ENCODE measurements at regions not wholly inside any gene's neighbourhood (a gene's known extent, or its start where the extent isn't known, plus 50 kb on each side); places are given as distances from the start of the nearest gene placed in this dataset.

DNA sequence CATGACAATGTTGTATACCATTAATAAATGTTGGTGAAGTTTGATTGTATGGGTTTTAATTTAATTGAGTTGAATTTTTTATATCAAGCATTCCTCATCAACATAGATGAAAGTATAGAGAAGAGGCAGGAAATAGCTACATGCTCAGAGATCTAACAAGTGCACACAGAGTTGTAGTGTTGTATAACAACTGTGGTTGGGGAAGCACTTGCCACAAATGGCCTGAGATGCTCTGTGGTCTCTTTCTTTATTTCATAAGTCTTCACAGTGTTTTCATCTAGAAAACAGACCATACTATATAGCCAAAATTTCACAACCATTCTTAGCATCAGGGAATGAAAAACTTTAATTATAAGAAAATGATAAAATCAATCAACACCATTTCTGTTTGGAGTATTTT lies 682.6 kb upstream of the NECTIN3 start:
- H3K9me3 ChIP-seq (ENCODE audit: control insufficient read depth in 4 of 4, low read length in 3 of 4) = no peaks in the 10 kb centered on the region
- H3K27me3 ChIP-seq (ENCODE audit: control insufficient read depth in 4 of 4, insufficient read depth in 4 of 4, low read length in 3 of 4) = no peaks in the 10 kb centered on the region
- H3K36me3 ChIP-seq (ENCODE audit: control insufficient read depth in 4 of 4, insufficient read depth in 3 of 4, low read depth in 1 of 4, low read length in 3 of 4) = no peaks in the 10 kb centered on the region
- no peak overlapping the region for H3K9ac ChIP-seq (ENCODE audit: low read depth in 1 of 2, low read length in 2 of 2)
- no peak overlapping the region for H3K27ac ChIP-seq (ENCODE audit: low read depth in 1 of 2, low read length in 2 of 2)
- no peak overlapping the region for H3K4me3 ChIP-seq (ENCODE audit: low read depth in 1 of 3, low read length in 3 of 3)
- DNase-seq (ENCODE audit: low spot score) = no peak
- TF ChIP-seq SP1 (IDR thresholded peaks at IDR 0.05) (no peak), HNF4A (conservative IDR thresholded peaks at IDR 0.05) (no peak), RAD21 (IDR thresholded peaks at IDR 0.05) (no peak), EGR1 (IDR thresholded peaks at IDR 0.05; ENCODE audit: low read depth in 2 of 2) (no peak), YY1 (IDR thresholded peaks at IDR 0.05) (no peak), FOXA1 (IDR thresholded peaks at IDR 0.05) (no peak), NR2F2 (IDR thresholded peaks at IDR 0.05) (no peak)
- TF ChIP-seq, protein P1, sequence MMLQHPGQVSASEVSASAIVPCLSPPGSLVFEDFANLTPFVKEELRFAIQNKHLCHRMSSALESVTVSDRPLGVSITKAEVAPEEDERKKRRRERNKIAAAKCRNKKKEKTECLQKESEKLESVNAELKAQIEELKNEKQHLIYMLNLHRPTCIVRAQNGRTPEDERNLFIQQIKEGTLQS (IDR thresholded peaks at IDR 0.05) = no peak
- no peaks in the 10 kb centered on the region for H3K4me1 ChIP-seq (ENCODE audit: control insufficient read depth in 4 of 4, insufficient read depth in 4 of 4, low read length in 3 of 4)

DNA sequence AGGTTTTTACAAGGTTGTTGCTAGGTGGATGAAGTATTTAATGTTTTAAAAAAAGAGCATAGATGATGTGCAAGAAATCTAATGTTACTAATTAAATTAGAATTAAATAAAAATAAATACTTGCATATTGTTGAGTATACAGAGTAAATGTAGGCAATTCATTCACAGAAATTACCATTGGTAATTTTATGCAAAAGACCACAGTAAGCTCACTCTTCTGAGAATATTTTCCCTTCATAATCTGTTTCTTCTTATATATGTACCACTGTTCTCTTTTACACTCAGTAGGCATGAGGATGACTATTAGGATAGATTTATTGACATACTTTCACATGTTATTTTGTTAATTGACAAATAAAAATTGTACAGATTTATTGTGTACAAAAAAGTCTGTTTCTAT lies 681.2 kb upstream of the NECTIN3 start:
- Histone ChIP-seq H3K9ac (ENCODE audit: low read depth in 1 of 2, low read length in 2 of 2) (no peak overlapping the region), H3K4me3 (ENCODE audit: low read depth in 1 of 3, low read length in 3 of 3) (no peak overlapping the region), H3K27ac (ENCODE audit: low read depth in 1 of 2, low read length in 2 of 2) (no peak overlapping the region), H3K9me3 (ENCODE audit: control insufficient read depth in 4 of 4, low read length in 3 of 4) (no peaks in the 10 kb centered on the region), H3K4me1 (ENCODE audit: control insufficient read depth in 4 of 4, insufficient read depth in 4 of 4, low read length in 3 of 4) (no peaks in the 10 kb centered on the region), H3K27me3 (ENCODE audit: control insufficient read depth in 4 of 4, insufficient read depth in 4 of 4, low read length in 3 of 4) (no peaks in the 10 kb centered on the region), H3K36me3 (ENCODE audit: control insufficient read depth in 4 of 4, insufficient read depth in 3 of 4, low read depth in 1 of 4, low read length in 3 of 4) (no peaks in the 10 kb centered on the region)
- no peak for DNase-seq (ENCODE audit: low spot score)
- TF ChIP-seq, protein P1 (IDR thresholded peaks at IDR 0.05) = no peak
- no peak for TF ChIP-seq FOXA2 (IDR thresholded peaks at IDR 0.05)
- no peak for TF ChIP-seq RXRA (IDR thresholded peaks at IDR 0.05)
- TF ChIP-seq GABPA (IDR thresholded peaks at IDR 0.05 in 1 of 2, conservative IDR thresholded peaks at IDR 0.05 in 1 of 2) = no peak
- TF ChIP-seq RAD21 (IDR thresholded peaks at IDR 0.05) = no peak
- TF ChIP-seq, protein P2, sequence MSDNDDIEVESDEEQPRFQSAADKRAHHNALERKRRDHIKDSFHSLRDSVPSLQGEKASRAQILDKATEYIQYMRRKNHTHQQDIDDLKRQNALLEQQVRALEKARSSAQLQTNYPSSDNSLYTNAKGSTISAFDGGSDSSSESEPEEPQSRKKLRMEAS (IDR thresholded peaks at IDR 0.05) = no peak
- TF ChIP-seq JUND (IDR thresholded peaks at IDR 0.05) = no peak
- TF ChIP-seq, protein P3, sequence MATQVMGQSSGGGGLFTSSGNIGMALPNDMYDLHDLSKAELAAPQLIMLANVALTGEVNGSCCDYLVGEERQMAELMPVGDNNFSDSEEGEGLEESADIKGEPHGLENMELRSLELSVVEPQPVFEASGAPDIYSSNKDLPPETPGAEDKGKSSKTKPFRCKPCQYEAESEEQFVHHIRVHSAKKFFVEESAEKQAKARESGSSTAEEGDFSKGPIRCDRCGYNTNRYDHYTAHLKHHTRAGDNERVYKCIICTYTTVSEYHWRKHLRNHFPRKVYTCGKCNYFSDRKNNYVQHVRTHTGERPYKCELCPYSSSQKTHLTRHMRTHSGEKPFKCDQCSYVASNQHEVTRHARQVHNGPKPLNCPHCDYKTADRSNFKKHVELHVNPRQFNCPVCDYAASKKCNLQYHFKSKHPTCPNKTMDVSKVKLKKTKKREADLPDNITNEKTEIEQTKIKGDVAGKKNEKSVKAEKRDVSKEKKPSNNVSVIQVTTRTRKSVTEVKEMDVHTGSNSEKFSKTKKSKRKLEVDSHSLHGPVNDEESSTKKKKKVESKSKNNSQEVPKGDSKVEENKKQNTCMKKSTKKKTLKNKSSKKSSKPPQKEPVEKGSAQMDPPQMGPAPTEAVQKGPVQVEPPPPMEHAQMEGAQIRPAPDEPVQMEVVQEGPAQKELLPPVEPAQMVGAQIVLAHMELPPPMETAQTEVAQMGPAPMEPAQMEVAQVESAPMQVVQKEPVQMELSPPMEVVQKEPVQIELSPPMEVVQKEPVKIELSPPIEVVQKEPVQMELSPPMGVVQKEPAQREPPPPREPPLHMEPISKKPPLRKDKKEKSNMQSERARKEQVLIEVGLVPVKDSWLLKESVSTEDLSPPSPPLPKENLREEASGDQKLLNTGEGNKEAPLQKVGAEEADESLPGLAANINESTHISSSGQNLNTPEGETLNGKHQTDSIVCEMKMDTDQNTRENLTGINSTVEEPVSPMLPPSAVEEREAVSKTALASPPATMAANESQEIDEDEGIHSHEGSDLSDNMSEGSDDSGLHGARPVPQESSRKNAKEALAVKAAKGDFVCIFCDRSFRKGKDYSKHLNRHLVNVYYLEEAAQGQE (IDR thresholded peaks at IDR 0.05) = no peak
- TF ChIP-seq, protein P4, sequence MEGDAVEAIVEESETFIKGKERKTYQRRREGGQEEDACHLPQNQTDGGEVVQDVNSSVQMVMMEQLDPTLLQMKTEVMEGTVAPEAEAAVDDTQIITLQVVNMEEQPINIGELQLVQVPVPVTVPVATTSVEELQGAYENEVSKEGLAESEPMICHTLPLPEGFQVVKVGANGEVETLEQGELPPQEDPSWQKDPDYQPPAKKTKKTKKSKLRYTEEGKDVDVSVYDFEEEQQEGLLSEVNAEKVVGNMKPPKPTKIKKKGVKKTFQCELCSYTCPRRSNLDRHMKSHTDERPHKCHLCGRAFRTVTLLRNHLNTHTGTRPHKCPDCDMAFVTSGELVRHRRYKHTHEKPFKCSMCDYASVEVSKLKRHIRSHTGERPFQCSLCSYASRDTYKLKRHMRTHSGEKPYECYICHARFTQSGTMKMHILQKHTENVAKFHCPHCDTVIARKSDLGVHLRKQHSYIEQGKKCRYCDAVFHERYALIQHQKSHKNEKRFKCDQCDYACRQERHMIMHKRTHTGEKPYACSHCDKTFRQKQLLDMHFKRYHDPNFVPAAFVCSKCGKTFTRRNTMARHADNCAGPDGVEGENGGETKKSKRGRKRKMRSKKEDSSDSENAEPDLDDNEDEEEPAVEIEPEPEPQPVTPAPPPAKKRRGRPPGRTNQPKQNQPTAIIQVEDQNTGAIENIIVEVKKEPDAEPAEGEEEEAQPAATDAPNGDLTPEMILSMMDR (IDR thresholded peaks at IDR 0.05; ENCODE audit: low read depth, low read length, missing input control) = no peak
- no peak for TF ChIP-seq EGR1 (IDR thresholded peaks at IDR 0.05; ENCODE audit: low read depth in 2 of 2)
- TF ChIP-seq YY1 (IDR thresholded peaks at IDR 0.05) = no peak
- TF ChIP-seq FOXA1 (IDR thresholded peaks at IDR 0.05) = no peak
- no peak for TF ChIP-seq TAF1 (conservative IDR thresholded peaks at IDR 0.05)
- no peak for TF ChIP-seq HNF4G (IDR thresholded peaks at IDR 0.05)
- TF ChIP-seq, protein P5, sequence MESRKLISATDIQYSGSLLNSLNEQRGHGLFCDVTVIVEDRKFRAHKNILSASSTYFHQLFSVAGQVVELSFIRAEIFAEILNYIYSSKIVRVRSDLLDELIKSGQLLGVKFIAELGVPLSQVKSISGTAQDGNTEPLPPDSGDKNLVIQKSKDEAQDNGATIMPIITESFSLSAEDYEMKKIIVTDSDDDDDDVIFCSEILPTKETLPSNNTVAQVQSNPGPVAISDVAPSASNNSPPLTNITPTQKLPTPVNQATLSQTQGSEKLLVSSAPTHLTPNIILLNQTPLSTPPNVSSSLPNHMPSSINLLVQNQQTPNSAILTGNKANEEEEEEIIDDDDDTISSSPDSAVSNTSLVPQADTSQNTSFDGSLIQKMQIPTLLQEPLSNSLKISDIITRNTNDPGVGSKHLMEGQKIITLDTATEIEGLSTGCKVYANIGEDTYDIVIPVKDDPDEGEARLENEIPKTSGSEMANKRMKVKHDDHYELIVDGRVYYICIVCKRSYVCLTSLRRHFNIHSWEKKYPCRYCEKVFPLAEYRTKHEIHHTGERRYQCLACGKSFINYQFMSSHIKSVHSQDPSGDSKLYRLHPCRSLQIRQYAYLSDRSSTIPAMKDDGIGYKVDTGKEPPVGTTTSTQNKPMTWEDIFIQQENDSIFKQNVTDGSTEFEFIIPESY (IDR thresholded peaks at IDR 0.05) = no peak
- no peak for TF ChIP-seq HNF4A (conservative IDR thresholded peaks at IDR 0.05)
- TF ChIP-seq SP1 (IDR thresholded peaks at IDR 0.05) = no peak
